Fibroblast of lung (primary cell): ENCODE measurements at regions not wholly inside any gene's neighbourhood (a gene's known extent, or its start where the extent isn't known, plus 50 kb on each side); places are given as distances from the start of the nearest gene placed in this dataset.

Experiments used
- CTCF ChIP-seq, 2 donors: IDR thresholded peaks in 1 of 2; conservative IDR thresholded peaks in 1 of 2; 1 replicate in 1 of 2; 2 replicates in 1 of 2; pipeline ENCODE4 v1.5.1; 2011 to 2012; ENCODE audit warnings: low read length in 2 of 2, control low read depth in 1 of 2, inconsistent platforms in 1 of 2, low read depth in 1 of 2, mild to moderate bottlenecking in 1 of 2
- EZH2 ChIP-seq: IDR thresholded peaks from 2 replicates; pipeline ENCODE4 v1.5.1; 2012; ENCODE audit warnings: low read length, control low read depth, mild to moderate bottlenecking; ENCODE audit errors: missing control alignments

GRCh38 chr2:8594731-8595427 lies 87.0 kb upstream of the ID2 start:
- no peak for TF ChIP-seq EZH2
- no peak for TF ChIP-seq CTCF (conservative IDR thresholded peaks at IDR 0.05 in 1 of 2, IDR thresholded peaks at IDR 0.05 in 1 of 2; ENCODE audit: low read depth in 1 of 2, low read length in 2 of 2)
